ENCODE measurements at regions not wholly inside any gene's neighbourhood (a gene's known extent, or its start where the extent isn't known, plus 50 kb on each side); places are given as distances from the start of the nearest gene placed in this dataset.
"Not testable (repeated sequence)": the region's sequence is repeated elsewhere in the genome, so short reads cannot be mapped to it uniquely, and the experiment has no call there.

DNA sequence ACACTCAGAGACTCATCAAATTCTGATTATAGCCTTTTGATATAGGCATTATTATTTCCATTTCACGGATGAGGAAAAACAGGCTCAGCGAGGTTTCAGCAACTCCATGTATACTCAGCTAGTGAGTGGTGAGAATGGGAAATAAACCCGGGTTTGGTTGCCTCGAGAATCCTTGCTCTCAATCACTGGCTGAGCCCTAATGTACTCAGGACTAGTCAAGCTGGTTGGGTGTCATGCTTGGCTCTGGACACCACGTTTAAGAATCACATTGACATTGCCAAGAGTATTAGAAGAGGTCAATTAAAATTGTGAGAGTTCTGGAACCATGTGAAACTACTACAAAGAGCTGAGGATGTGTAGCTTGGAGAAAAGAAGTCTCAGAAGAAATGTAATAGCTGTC is 444.5 kb downstream of the MFSD1 start:
- no peak for DNase-seq (ENCODE audit: low spot score)
- ATAC-seq: no peak
- intact Hi-C loops (cut with DNase I): no loop called here

- intact Hi-C loops (cut with DNase I): no loop called here
- DNase-seq (ENCODE audit: low spot score) (no peak), ATAC-seq (no peak)
Measured at GRCh38 chr3:159249472-159250174, 447.8 kb downstream of the MFSD1 start.

DNA sequence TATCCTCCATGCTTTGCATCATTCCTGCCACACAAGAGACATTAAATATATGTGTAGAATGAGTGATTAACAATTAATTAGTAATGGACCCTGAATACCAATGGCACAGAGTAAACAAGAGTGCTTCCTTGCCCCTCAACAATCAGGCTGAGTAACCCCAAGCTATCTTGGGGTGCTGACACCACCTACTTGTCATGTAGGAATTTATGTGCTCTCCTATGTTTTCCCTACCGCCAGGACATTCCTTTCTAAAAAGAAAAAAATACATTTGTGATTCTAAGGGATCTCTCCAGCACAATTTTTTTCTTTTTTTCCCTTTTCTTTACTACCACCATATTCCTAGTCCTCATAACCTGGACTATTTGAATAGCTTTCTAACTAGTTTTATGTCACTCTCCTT is 449.1 kb downstream of the MFSD1 start:
- no peak for DNase-seq (ENCODE audit: low spot score)
- intact Hi-C loops (cut with DNase I): no loop called here
- no peak for ATAC-seq

DNA sequence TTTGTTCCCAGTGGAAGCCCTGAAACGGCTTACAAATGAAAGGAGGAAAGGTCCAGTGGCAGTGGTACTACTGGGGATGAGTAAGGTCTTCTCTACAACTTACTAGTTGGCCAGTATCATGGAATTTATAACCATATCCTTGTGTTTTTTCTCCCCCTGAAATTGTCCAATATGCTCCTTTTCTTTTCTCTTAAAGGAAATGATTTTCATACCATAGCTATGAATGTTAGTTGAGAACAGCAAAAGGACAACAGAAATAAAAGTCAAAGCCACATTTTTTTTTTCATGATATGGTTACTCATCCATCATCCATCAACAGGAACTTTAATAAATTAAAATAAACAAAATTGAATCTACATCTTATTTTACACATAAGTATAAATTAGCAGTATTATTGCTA is 450.4 kb downstream of the MFSD1 start:
- intact Hi-C loops (cut with DNase I): no loop called here
- ATAC-seq (no peak), DNase-seq (ENCODE audit: low spot score) (no peak)

GRCh38 chr3:159252772-159253384 is 451.0 kb downstream of the MFSD1 start:
- no peak for DNase-seq (ENCODE audit: low spot score)

DNA sequence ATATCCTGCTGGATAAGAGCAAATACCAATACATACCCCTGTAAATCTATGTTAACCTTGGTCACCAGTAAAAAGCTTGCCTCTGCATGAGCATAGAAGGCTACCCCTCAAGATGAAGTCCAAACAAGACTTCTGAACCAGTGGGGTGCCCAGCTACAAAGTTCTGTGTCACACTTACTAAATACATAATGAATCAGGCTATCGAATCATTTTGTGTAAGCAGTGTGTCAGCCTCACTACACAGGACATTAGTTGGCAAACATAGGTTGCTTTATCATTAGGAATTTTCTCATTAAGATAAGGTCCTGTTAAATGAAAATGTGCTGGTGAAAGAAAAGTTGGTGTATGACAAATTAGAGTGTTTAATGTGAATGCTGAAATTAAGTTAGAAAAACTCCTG is 452.0 kb downstream of the MFSD1 start:
- no peak for ATAC-seq
- no peak for DNase-seq (ENCODE audit: low spot score)
- intact Hi-C loops (cut with DNase I): no loop called here

More at GRCh38 chr3:159252772-159253384, 451.0 kb downstream of the MFSD1 start:
- intact Hi-C loops (cut with DNase I): no loop called here
- no peak for ATAC-seq

DNA sequence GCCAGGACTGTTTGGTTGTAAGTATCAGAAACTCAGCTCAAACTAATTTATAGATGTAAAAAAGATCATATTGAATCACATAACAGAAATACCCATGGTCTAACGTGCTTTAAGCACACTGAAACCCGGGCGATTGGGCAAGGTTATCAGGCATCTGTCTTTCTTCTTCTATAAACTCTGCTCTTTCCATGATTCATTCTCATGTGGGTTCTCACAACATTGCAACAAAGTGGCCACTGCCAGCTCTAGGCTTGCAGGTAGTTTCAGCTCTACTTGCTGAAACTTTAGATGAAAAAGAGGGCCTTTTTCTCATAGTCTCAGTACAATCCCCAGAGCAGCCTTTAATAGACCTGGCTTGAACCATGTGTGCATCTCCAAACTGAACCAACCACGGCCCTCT is 456.1 kb downstream of the MFSD1 start:
- ATAC-seq (no peak), DNase-seq (ENCODE audit: low spot score) (no peak)
- intact Hi-C loops (cut with DNase I): loop anchor here (2.0 kb wide), 1 partner anchor 411 kb away; no protein-coding TSS in a partner anchor

DNA sequence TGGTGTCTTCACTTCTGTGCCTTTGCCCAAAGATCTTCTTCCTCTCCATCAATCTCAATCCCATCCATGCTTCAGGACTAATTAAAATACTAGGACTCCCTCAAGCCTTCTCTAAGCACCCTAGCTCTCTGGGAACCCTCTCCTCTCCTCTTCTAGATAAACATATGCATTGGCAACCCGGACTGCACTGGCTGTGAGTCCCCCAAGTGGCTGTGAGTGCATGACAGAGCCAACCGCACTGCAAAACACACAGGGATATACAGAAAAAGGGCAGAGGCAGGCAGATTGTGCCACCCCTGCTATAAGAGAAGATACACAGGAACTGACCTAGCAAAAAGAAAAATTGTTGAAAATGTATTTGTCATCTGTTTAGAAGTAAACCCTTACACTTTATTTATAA is 457.1 kb downstream of the MFSD1 start:
- no peak for DNase-seq (ENCODE audit: low spot score)
- no peak for ATAC-seq
- intact Hi-C loops (cut with DNase I): loop anchor here (2.0 kb wide), 1 partner anchor 412 kb away; no protein-coding TSS in a partner anchor

DNA sequence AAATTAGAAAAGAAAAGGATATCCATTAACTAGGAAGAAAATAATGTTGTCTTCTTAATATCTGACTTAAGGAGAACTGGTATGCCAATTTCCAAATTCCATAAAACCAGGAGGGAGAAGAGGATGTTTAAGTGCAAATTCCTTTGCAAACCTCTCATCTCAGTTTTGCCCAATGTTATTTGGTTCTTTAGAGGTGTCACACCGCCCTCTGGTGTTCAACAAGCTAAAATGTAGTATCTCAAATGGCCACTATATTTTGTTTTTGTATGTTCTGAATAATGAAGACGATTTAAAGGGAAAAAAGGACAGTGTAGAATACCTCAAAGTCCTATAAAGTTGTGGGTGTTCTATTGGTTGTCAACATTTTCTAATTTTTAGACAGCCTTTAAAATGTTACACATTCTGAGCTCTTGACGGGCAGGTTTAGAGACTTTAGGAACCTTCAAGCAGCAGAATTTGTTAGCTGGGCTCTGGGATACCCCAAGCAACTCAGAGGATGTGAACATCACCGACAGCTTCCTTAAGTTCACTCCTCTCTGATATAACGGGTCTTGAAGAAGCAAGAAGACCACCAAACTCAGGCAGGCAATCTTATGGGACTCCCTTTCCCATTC is 458.3 kb downstream of the MFSD1 start:
- ATAC-seq (peak; percentile 67), DNase-seq (ENCODE audit: low spot score) (peak; percentile 60)
- intact Hi-C loops (cut with DNase I): loop anchor here (5.0 kb wide), 1 partner anchor 537 kb away; no protein-coding TSS in a partner anchor

GRCh38 chr3:159261333-159261732 is 459.5 kb downstream of the MFSD1 start:
- DNase-seq (ENCODE audit: low spot score); ATAC-seq: not testable (repeated sequence)
- intact Hi-C loops (cut with DNase I): loop anchor here (5.0 kb wide), 1 partner anchor 536 kb away; no protein-coding TSS in a partner anchor

GRCh38 chr3:159263750-159264553 is 462.1 kb downstream of the MFSD1 start:
- no peak for ATAC-seq
- intact Hi-C loops (cut with DNase I): loop anchor here (5.0 kb wide), 1 partner anchor 533 kb away; no protein-coding TSS in a partner anchor
- no peak for DNase-seq (ENCODE audit: low spot score)

GRCh38 chr3:159265705-159266104 is 463.9 kb downstream of the MFSD1 start:
- intact Hi-C loops (cut with DNase I): no loop called here
- DNase-seq (ENCODE audit: low spot score): no peak
- no peak for ATAC-seq

DNA sequence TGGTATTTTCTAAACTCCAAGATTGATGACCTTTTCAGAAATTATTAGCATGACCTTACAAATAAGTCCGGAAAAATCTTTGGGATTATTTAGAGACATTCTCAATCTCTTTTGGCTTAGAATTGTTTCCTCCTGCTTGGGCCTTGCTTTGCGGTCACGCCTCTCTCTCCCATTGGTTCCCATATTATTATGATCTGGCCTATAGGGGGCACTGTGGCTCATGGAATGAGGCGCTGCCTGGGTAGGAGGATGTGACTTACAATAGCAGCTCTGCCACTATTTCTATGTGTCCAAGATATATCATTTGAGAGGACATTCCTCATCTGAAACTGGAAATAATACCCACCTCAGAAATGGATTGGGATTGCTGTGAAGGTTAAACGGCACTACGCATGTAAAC is 464.9 kb downstream of the MFSD1 start:
- ATAC-seq: no peak
- intact Hi-C loops (cut with DNase I): no loop called here
- DNase-seq (ENCODE audit: low spot score): no peak

DNA sequence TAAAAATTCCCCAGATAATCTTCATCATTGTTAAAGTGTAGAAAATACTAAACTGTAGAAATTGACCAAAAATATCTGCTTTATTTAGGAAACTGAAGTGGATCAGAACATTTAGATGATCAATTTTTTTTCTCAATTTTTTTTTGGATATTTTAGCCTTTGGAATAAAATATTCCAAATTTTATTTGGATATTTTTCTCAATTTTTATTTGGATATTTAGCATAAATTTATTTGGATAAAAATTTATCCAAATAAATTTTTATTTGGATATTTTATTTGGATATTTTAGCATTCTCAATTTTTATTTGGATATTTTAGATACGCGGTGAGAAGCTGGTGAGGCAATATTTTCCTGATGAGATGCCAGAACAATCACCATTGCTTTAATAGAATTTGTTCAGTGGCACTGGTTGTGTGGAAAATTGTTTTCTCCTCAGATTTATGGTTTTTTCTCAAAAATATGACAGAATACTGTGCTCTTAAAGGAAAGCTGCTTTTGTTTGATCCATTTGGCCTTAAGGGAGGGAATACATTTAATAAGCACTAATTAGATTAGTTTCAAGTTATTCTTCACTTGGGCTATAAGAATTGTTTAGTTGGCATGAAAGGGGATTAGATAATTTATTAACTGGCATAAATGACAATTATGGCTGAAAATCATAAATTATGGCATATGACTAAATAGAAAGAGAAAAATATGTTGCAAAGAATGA is 470.1 kb downstream of the MFSD1 start:
- DNase-seq (ENCODE audit: low spot score) (no peak), ATAC-seq (no peak)
- intact Hi-C loops (cut with DNase I): no loop called here

- no peak for DNase-seq (ENCODE audit: low spot score)
- no peak for ATAC-seq
- intact Hi-C loops (cut with DNase I): no loop called here
Measured at GRCh38 chr3:159273070-159273469, 471.2 kb downstream of the MFSD1 start.

DNA sequence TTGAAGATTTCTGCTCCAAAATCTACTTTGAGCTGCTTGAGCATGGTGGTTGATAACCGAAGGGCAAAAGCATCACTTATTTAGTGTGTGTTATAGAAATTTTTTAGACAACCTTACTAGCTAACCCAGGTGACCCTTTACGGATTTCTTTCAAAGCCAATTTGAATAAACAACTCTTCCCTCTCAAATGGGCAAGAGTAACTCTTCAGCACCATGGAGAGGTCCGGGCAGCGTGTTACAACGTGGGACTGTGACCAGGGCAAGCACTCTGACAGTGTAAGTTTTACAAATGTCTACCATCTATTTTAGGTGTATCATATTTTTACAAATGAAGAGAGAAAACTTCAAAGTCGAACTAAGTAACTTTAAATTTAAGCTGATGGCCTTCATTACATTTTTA is 471.8 kb downstream of the MFSD1 start:
- DNase-seq (ENCODE audit: low spot score): peak; percentile 61
- intact Hi-C loops (cut with DNase I): no loop called here
- ATAC-seq: no peak

- ATAC-seq (no peak), DNase-seq (ENCODE audit: low spot score) (no peak)
- intact Hi-C loops (cut with DNase I): no loop called here
Measured at GRCh38 chr3:159275741-159276140, 473.9 kb downstream of the MFSD1 start.

DNA sequence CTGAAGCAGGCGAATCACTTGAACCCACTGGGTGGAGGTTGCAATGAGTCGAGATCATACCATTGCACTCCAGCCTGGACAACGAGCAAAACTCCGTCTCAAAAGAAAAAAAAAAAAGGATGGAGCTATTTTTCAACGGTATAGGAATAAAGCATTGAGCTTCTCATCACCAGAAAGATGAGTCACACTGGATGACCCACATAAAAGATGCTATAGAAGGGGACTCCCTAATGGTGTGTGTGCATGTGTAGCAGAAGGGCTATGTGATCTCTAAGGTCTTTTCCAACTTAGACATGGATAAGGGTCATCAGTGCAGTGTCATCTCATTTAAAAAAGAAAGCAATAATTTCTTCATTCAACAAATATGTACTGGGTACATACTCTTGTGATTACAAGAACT is 476.0 kb downstream of the MFSD1 start:
- ATAC-seq: no peak
- no peak for DNase-seq (ENCODE audit: low spot score)
- intact Hi-C loops (cut with DNase I): no loop called here

Data from sciatic nerve (tissue), 2 donors.